ENCODE measurements at regions not wholly inside any gene's neighbourhood (a gene's known extent, or its start where the extent isn't known, plus 50 kb on each side); places are given as distances from the start of the nearest gene placed in this dataset.

DNA sequence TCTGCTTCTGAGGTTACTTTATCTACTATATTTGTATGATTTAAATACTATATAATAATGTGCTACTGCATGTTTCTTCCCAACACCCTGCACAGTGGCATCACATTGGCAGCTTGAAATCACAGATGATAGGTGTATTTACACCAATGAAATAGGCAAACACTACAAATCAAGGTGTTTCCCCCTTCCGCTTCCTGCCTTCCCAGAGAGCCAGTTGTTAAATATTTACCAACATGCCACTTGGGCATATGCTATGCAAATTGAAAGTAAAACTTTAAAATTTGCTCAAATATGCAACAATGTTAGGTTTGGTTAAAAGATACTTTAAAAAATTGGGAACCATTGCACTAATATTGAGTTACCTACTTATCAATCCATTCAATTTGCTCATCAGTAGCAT is 58.2 kb upstream of the SMARCA2 start:
- Histone ChIP-seq H3K9me3 (replicated peaks; ENCODE audit: control insufficient read depth, insufficient read depth, low read length) (no peaks in the 10 kb centered on the region), H3K4me3 (replicated peaks in 1 of 3; ENCODE audit: insufficient read depth in 1 of 3, low read depth in 1 of 3, low read length in 3 of 3) (no peak overlapping the region), H3K27me3 (ENCODE audit: control insufficient read depth in 2 of 2, insufficient read depth in 2 of 2, low read length in 2 of 2) (no peaks in the 10 kb centered on the region), H3K36me3 (ENCODE audit: control insufficient read depth in 2 of 2, extremely low read depth in 1 of 2, insufficient read depth in 2 of 2, low read length in 2 of 2) (no peaks in the 10 kb centered on the region), H3K9ac (replicated peaks; ENCODE audit: extremely low read depth, insufficient read depth, low read length) (no peak overlapping the region), H4K20me1 (replicated peaks; ENCODE audit: control insufficient read depth, extremely low read depth, insufficient read depth, low read length) (no peaks in the 10 kb centered on the region), H3K9me1 (replicated peaks; ENCODE audit: control insufficient read depth, extremely low read depth, insufficient read depth, low read length) (no peaks in the 10 kb centered on the region), H3K4me1 (ENCODE audit: control insufficient read depth, extremely low read depth, insufficient read depth, low read length) (no peaks in the 10 kb centered on the region), H3K79me2 (ENCODE audit: control insufficient read depth, insufficient read depth, low read length) (no peaks in the 10 kb centered on the region), H2AFZ (ENCODE audit: low read depth, low read length) (no peak overlapping the region), H3K27ac (ENCODE audit: insufficient read depth, low read depth, low read length) (no peak overlapping the region), H3K4me2 (ENCODE audit: insufficient read depth, low read length) (no peak overlapping the region)
- POLR2A ChIA-PET = no interaction called here
- BruUV-seq (replicated peaks) = no TSS peak
- dilution Hi-C loops (cut with MboI; ENCODE audit: extremely low pct_ligation_motif_present, low sequenced_read_pairs) = no loop called here
- DNase-seq (ENCODE audit: low read depth, low spot score) (no peak), FAIRE-seq (no peak)
- TF ChIP-seq MYC (IDR thresholded peaks at IDR 0.05; ENCODE audit: low read depth, low read length) = no peak
- TF ChIP-seq MAX (IDR thresholded peaks at IDR 0.05; ENCODE audit: insufficient read depth, insufficient read length) = no peak
- TF ChIP-seq FOS (IDR thresholded peaks at IDR 0.05; ENCODE audit: borderline replicate concordance, insufficient read depth, low read length) = no peak
- no peak for TF ChIP-seq JUN (IDR thresholded peaks at IDR 0.05; ENCODE audit: borderline replicate concordance, insufficient read depth, insufficient read length, low read depth)
- no peak for TF ChIP-seq EZH2 (IDR thresholded peaks at IDR 0.05; ENCODE audit: borderline replicate concordance, low read depth, low read length, severe bottlenecking)
- no peak for TF ChIP-seq CTCF (IDR thresholded peaks at IDR 0.05; ENCODE audit: extremely low read depth in 1 of 2, insufficient read depth in 1 of 2, low read depth in 1 of 2, low read length in 2 of 2)
- no peak for TF ChIP-seq GATA2 (IDR thresholded peaks at IDR 0.05; ENCODE audit: insufficient read depth, insufficient read length, low read depth, low read length)
- no peak for TF ChIP-seq POLR2A (IDR thresholded peaks at IDR 0.05; ENCODE audit: low read depth, low read length)
- no peak for TF ChIP-seq POLR2AphosphoS5 (IDR thresholded peaks at IDR 0.05; ENCODE audit: insufficient read depth, low read depth, low read length)
- CTCF ChIA-PET = no interaction called here
- intact Hi-C loops (cut with micrococcal nuclease) = no loop called here

Measured in endothelial cell of umbilical vein (primary cell).